SK-MEL-5 (cell line): ENCODE measurements at regions not wholly inside any gene's neighbourhood (a gene's known extent, or its start where the extent isn't known, plus 50 kb on each side); places are given as distances from the start of the nearest gene placed in this dataset.

Source experiments
- DNase-seq: peaks from one replicate; pipeline ENCODE4 v3.0.0-alpha.2; 2016; ENCODE audit warnings: low read depth, low spot score
- in situ Hi-C: cut with HindIII; loops from 2 replicates; pipeline ENCODE4 v1.10.0; 2016; ENCODE audit warnings: low sequenced_read_pairs, high pct_unique_total_duplicates, low pct_unique_long_range_greater_than_20kb

DNA sequence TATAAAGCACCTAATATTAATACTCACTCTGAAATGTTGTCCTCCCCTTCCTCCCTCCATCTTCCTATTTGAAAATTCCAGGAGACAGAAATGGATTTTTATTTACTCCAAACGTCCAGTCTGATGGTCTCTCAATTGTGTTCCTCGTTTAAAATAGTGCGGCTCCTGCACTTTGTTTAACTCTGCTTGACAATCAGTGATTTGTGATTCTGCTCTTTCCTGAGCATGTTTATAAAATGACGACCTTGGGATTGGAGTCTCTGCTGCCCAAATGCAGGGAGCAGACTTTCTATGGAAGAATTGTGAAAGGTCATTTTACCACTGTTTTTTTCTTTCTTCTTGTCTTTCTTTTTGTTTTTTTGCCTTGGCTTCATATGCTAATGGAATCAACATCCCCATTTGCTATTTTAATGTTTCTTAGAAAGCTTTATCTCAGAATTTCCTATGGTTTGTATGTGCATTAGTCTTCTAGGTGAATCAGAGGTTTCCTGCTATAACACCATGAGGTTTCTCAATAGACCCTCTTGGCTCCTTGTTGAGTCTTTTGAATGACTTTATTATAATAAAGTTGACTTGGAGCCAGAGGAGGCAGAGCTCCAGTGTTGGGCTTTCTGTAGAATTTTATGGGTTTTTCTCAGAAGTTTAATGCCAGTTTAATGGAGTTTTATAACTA, 376.5 kb downstream of the CDH11 start:
- in situ Hi-C loops = no loop called here
- DNase-seq = no peak

DNA sequence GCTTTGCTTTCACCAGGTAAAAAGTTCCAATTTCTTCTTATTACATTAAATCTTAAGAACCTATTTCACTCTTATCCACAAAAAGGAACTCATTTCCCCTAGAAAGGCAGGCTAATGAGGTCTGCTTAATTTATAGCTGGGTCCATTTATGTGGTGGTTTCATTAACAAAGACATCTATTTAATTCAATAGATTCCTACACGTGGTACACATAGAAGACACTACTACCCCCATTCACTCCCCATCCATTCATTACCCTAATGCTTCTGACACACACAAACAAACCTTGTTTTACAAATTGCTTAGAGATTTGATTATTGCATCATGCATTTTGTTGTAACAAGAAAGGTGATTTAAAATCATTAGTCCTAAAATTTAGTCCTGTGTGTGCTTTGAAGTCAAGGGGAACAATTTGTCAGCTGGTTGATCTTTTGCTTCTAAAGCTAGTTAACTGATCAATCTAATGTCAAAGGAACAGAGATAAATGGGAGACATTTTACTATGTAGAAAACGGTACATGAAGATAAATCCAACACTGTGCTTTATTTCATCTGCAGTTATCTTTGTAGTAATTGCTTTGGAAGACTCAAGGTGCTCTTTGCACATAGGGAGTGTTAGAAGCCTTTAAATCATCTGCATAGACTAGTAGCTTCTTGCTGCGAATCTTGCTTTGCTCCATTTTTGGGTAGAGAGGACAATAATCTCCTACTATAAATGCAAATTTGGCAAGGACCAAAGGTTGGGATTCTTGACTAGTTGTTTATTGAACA, 379.2 kb downstream of the CDH11 start:
- in situ Hi-C loops = no loop called here
- DNase-seq = no peak

DNA sequence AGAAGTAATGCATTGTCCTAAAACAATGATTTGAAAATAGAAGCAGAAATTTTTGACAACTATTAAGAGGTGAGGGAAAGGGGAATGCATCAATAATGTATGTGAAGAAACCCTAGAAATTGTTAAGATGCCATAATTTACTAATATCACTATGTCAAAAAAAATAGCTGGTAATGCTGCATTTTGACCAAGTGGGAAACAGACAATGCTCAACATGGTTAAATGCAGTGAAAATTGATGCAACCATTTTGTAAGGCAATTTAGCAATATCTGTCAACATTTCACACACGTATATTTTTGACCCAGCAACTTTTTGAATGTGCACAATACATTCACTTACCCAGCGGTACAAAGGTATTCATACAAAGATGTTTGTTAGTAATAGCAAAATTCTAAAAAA, 381.6 kb downstream of the CDH11 start:
- DNase-seq = no peak
- in situ Hi-C loops = no loop called here

DNA sequence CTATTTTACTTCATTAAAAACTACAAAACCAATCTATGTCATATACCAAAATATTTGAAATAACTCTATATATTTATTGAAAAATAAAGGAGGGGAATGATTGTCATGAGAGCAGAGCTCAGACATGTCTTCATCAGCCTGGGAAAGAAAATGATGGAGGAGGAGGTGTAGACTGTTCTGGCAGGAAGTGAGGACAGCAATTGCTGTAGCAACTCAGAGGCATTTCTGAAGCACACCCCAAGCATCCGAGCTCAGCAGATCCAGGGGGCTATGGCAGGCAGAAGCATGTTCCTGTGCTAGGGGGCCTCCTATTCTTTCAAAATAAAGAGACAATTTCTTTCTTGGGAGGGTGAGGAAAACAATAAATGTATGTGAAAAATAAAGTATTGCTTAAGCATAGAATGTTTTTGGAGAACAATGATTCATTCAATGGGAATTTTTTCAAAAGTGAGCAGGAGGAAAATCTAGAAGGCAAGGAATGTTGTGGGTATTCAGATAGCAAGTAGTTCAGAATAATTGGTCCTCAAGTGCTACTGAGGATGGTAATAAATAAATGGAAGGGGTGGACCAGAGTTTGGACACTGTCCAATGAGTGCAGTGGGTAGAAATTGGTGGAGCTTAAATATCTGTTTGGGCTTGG, 383.4 kb downstream of the CDH11 start:
- DNase-seq = no peak
- in situ Hi-C loops = no loop called here

DNA sequence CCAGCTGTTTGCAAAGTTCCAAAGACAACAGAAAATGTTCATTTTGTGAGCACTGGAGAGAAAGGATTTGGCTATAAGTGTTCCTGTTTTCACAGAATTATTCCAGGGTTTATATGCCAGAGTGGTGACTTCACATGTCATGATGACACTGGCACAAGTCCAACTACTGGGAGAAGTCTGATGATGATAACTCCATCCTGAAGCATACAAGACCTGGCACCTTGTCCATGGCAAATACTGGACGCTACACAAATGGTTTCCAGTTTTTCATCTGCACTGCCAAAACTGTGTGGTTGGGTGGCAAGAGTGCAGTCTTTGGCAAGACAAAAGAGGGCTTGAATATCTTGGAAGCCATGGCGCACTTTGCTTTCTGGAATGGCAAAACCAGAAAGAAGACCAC, 385.0 kb downstream of the CDH11 start:
- DNase-seq = no peak
- in situ Hi-C loops = no loop called here

DNA sequence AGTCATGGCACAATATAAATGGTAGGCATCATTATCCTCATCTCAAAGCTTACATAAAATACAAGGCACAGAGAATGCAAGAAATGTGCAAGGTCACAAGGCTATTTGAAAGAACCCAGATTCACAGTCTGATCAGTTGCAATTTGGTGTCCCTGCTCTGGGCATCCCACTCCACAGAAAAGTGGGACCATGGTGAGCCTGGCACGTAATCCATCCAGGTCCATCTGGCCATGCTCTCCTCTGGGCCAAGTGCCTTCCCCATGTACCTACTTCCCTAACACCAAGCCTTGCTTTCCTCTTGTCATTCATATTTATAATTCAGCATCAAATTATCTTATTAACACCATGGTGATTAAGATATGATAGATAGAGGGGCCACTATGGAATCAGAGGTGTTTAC, 390.0 kb downstream of the CDH11 start:
- in situ Hi-C loops = no loop called here
- no peak for DNase-seq

DNA sequence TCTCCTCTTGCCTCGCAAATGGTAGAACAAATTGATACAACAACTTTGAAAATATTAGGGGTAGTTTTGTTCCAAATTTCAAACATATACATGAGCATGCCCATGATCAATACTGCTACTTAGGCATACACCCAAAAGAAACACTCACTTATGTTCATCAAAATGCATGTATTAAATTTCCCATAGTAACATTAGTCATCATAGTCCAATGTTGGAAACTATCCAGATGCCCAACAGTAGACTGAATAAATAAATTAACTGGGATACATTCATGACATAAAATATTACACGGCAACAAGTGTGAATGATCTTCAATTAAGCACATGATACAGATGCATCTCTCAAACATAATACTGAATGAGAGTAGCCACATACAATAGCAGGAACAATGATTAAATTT, 391.6 kb downstream of the CDH11 start:
- DNase-seq = no peak
- in situ Hi-C loops = no loop called here

DNA sequence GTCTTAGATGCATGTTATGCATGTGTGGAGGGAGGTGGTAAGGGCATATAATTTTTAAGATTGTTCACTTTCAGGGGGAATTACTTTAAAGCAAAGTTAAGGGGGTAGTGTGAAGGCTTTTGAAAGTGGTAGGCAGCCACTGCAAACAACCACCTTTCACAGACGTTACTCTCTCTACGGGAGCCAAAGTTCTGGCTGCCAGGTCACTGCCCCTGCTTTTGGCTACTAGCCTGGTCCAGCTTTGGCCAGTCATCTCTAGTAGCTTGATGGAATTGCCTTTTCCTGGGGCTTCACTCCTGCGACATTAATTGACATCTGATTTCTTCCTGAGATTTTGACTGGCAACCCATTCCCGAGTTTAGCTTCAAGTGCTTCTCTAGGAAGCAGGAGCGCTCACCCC, 397.5 kb downstream of the CDH11 start:
- no peak for DNase-seq
- in situ Hi-C loops = no loop called here

DNA sequence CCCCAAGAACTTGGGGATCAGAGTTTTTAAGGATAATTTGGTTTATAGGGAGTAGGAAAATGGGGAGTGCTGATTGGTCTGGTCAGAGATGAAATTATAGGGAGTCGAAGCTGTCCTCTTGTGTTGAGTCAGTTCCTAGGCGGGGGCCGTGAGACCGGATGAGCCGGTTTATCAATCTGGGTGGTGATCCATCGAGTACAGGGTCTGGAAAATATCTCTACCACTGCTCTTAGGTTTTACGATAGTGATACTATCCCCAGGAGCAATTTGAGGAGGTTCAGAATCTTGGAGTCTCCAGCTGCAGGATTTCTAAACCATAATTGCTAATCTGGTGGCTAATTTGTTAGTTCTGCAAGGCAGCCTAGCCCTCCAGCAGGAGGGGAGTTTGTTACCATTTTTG, 403.4 kb downstream of the CDH11 start:
- no peak for DNase-seq
- in situ Hi-C loops = no loop called here

DNA sequence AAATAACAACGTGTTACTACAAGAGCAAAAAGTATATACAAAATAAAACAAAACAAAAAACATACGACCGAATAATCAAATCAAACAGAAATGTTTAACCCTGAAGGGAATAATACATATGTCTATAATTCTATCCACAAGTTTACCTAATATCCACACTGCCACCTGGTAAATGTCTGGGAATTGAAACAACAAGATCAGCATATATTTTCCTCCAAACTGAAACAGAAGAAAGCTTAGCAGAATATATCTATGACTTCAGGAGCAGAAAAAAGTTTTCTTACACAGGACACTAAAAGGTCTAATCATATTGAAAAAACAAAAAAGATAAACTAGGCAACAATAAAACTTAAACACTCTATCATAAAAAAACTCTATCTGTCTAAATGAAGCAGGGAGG, 404.0 kb downstream of the CDH11 start:
- no peak for DNase-seq
- in situ Hi-C loops = no loop called here

DNA sequence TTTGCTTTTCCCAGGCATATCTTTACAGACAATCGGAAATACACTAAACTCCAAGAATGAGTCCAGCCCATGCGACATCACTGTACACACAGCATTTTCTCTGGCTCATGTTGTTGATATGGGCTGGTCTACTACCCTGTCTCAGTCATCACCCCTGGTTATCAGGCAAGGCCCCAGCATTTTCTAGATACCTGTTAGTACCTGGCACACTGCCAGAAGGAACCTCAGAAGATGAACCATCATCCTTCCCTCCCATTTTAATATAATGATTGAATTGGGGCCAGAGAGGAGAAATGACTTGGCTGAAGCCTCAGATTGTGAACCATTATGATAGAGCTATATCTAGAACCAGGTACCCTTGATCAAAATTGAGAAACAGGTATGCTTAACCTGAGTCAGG, 406.2 kb downstream of the CDH11 start:
- in situ Hi-C loops = no loop called here
- DNase-seq = no peak

DNA sequence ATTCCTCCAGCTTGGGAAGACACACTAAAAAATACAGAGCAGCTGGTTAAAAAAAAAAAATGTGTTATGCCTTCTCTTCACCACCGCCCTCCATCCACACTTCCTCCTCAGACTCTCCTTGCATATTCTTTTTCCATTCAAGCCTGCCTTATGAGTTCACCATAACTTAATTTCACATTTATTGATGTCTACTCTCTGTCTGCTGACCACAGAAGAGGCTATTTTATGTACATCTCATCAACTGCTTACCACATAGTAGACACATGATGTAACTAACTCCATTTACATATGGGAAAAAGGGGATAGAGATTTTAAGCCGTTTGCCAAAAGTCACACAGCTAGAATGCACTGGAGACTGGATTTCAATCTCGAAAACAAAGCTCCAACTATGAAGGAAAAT, 409.8 kb downstream of the CDH11 start:
- DNase-seq = no peak
- in situ Hi-C loops = no loop called here

DNA sequence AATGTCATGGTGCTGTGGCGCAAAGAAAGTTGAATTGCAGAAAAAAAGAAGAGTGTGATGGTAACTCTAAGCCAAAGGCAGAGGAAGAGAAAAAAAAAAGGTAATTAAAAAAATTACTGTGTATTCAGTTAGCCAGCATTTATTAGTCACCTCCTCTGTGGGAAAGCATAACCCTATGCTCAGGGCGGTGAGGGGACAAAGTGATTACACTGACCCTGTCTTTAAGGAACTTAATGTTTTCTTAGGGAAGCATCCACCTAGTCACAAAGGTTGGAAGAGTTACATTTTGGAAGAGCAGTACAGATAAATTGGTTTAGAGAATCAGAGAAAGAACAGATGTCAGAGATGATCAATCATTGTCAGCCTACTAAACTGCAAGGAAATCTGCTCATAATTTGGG, 410.3 kb downstream of the CDH11 start:
- DNase-seq = no peak

DNA sequence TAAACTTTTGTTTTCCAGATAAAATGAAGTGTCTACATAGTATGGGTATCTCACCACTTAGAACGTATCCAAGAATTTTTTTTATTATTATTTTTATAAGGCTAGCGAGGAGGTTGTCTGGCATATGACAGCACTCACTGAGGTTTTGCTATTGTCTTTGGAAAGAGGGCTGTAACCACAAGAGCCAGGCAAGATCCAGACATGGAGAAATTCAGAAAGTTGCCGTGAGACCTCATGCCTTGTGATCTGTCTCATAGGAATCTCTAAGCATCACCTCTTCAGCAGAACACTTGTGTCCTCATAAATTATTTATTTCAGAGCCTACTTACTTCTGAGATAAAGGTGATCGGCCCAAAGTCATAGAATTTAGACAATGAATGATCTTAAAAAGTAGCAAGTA, 410.8 kb downstream of the CDH11 start:
- in situ Hi-C loops = no loop called here
- DNase-seq = no peak

More for the DNA sequence above, 410.3 kb downstream of the CDH11 start:
- in situ Hi-C loops = no loop called here

DNA sequence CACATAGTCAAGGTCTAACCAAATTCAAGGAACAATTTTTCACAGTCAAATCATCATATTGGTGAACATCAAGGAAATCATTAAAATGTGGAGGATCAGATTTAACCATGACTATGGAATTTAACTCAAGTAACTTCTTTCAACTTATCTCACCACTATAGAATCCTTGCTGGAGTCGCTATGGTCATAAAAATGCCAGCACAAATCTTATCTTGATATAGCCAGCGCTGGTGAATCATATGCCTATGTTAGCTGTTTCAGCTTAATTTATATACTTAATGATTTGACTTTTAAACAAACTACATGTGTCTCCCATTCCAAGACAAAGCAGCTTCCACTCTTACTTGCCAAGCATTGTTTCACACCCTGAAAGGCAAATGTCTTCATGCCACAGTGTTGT, 416.4 kb downstream of the CDH11 start:
- no peak for DNase-seq
- in situ Hi-C loops = no loop called here

DNA sequence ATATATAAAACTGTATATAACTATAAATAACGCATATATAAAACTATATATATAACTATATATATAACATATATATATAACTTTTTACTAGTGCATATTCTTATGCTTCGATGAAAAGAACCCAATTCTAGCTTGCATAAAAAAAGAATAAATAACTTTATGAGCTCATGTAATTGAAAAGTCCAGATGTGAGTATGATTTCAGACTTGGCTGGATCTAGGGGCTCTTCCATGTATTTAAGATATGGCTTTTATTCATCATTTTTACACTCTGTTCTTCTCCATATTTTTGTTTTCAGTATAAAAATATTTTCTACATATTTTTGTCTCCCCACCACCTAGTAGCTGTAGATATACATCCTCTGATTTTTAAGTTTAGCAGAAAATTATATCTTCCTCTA, 417.5 kb downstream of the CDH11 start:
- in situ Hi-C loops = no loop called here
- no peak for DNase-seq

DNA sequence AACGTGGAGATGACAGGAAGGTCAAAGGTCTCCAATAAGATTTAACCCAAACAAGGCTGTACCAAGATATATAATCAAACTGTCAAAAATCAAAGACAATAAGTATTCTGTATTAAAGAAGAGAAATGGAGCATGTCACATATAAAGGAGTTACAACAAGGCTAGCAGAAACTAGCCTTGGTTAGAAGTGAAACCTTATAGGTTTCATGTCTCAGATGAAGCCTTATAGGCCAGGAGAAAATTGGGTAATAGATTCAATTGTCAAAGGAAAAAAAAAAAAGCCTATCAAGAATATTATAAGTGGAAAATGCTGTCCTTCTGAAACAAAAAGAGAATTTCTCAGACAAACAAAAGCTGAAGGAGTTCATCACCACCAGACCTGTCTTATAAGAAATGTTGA, 419.4 kb downstream of the CDH11 start:
- no peak for DNase-seq
- in situ Hi-C loops = no loop called here

DNA sequence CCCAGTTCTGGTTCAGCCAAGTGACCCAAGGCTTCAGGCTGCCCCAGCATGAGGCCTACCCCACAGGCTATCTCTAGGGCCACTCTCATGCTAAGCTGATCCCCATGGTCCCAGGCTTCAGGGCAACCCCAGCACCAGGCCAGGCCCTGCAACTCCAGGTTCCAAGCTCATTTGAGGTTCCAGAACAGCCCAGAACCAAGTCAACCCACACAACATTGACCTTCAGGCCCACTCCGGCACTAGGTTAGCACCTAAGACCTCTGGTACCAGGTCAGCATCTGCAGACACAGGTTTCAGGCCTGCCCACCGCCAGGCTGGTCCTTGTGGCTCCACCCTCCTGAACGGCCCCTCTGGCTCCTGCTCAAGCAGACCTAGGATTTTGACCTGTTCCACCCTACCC, 421.2 kb downstream of the CDH11 start:
- DNase-seq = no peak
- in situ Hi-C loops = no loop called here

DNA sequence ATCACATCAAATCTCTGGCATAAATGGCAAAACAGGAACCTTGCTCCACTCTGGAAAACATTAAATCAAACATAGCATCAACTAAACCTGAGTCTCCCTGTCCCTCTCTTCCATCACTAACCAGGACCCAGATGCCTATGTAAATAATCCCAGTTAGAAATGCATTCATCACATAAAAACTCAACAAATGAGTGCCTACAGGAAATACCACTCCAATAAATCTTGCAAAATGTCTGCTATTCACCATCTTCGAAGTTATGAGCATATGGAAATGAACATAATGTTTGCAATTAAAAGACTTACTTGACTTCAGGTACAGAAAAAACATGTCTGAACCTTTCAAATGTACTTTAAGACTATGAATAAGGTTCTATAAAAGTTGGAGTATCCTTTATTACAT, 425.0 kb downstream of the CDH11 start:
- in situ Hi-C loops = no loop called here
- DNase-seq = no peak
